Nephron progenitor cell (in vitro differentiated cells): ENCODE measurements at regions not wholly inside any gene's neighbourhood (a gene's known extent, or its start where the extent isn't known, plus 50 kb on each side); places are given as distances from the start of the nearest gene placed in this dataset.

ENCODE experiments used
- DNase-seq: peaks from one replicate; pipeline ENCODE4 v3.0.0; 2021
- H3K27ac Mint-ChIP-seq: 2 replicates; pipeline ENCODE4 v1.8.0; 2021; ENCODE audit warnings: mild to moderate bottlenecking, moderate library complexity, mixed read lengths
- H3K27me3 Mint-ChIP-seq: 2 replicates; pipeline ENCODE4 v1.8.0; 2021; ENCODE audit warnings: mild to moderate bottlenecking, low read depth, mixed read lengths; ENCODE audit not compliant: poor library complexity
- H3K36me3 Mint-ChIP-seq: 2 replicates; pipeline ENCODE4 v1.8.0; 2021; ENCODE audit warnings: low read depth, mixed read lengths
- H3K4me1 Mint-ChIP-seq: 2 replicates; pipeline ENCODE4 v1.8.0; 2021; ENCODE audit warnings: mixed read lengths
- H3K4me3 Mint-ChIP-seq: 2 replicates; pipeline ENCODE4 v1.8.0; 2021; ENCODE audit warnings: mild to moderate bottlenecking, moderate library complexity, mixed read lengths
- H3K9me3 Mint-ChIP-seq: 2 replicates; pipeline ENCODE4 v1.8.0; 2021; ENCODE audit warnings: mild to moderate bottlenecking, moderate library complexity, mixed read lengths
- CTCF ChIP-seq: fragments of 200-600 bp; sonication (generic); IDR thresholded peaks from 2 replicates; pipeline ENCODE4 v1.5.0; 2021; ENCODE audit warnings: antibody characterized with exemption

- peak; percentile 56 for DNase-seq
- Mint-ChIP-seq H3K27me3 (peaks cover 17% of the 10 kb centered on the region), H3K4me3 (no peak overlapping the region), H3K36me3 (peaks cover 7% of the 10 kb centered on the region), H3K27ac (no peak overlapping the region), H3K9me3 (peaks cover 35% of the 10 kb centered on the region), H3K4me1 (peaks cover 32% of the 10 kb centered on the region)
- TF ChIP-seq CTCF = peak; percentile 82
Measured at GRCh38 chr10:131786756-131787605, 113.8 kb upstream of the PPP2R2D start.

GRCh38 chr10:131787961-131788360 is 112.8 kb upstream of the PPP2R2D start:
- peaks cover 22% of the 10 kb centered on the region for H3K27me3 Mint-ChIP-seq
- no peak for TF ChIP-seq CTCF
- H3K27ac Mint-ChIP-seq = no peak overlapping the region
- no peak for DNase-seq
- H3K36me3 Mint-ChIP-seq = peaks cover 7% of the 10 kb centered on the region
- H3K9me3 Mint-ChIP-seq = peaks cover 28% of the 10 kb centered on the region
- no peak overlapping the region for H3K4me3 Mint-ChIP-seq
- H3K4me1 Mint-ChIP-seq = peaks cover 32% of the 10 kb centered on the region

GRCh38 chr10:131788386-131788785 is 112.4 kb upstream of the PPP2R2D start:
- Mint-ChIP-seq H3K36me3 (peaks cover 7% of the 10 kb centered on the region), H3K27me3 (peaks cover 23% of the 10 kb centered on the region), H3K9me3 (peaks cover 23% of the 10 kb centered on the region), H3K27ac (no peak overlapping the region), H3K4me1 (peaks cover 32% of the 10 kb centered on the region), H3K4me3 (no peak overlapping the region)
- no peak for DNase-seq
- no peak for TF ChIP-seq CTCF

GRCh38 chr10:131789516-131789915 is 111.3 kb upstream of the PPP2R2D start:
- H3K9me3 Mint-ChIP-seq = peaks cover 13% of the 10 kb centered on the region
- H3K27me3 Mint-ChIP-seq = peaks cover 25% of the 10 kb centered on the region
- no peak for TF ChIP-seq CTCF
- peaks cover 32% of the 10 kb centered on the region for H3K4me1 Mint-ChIP-seq
- H3K4me3 Mint-ChIP-seq = no peak overlapping the region
- DNase-seq = no peak
- no peak overlapping the region for H3K27ac Mint-ChIP-seq
- H3K36me3 Mint-ChIP-seq = peaks cover 7% of the 10 kb centered on the region

GRCh38 chr10:131790021-131790420 is 110.8 kb upstream of the PPP2R2D start:
- H3K9me3 Mint-ChIP-seq = peaks cover 8% of the 10 kb centered on the region
- no peak overlapping the region for H3K27ac Mint-ChIP-seq
- no peak for DNase-seq
- H3K36me3 Mint-ChIP-seq = peaks cover 3% of the 10 kb centered on the region
- peaks cover 28% of the 10 kb centered on the region for H3K4me1 Mint-ChIP-seq
- peaks cover 25% of the 10 kb centered on the region for H3K27me3 Mint-ChIP-seq
- no peak overlapping the region for H3K4me3 Mint-ChIP-seq
- TF ChIP-seq CTCF = no peak
